ENCODE measurements at regions not wholly inside any gene's neighbourhood (a gene's known extent, or its start where the extent isn't known, plus 50 kb on each side); places are given as distances from the start of the nearest gene placed in this dataset.

GRCh38 chr15:54829821-54830220, 366.9 kb downstream of the RSL24D1 start:
- TF ChIP-seq CTCF (IDR thresholded peaks at IDR 0.05) = no peak
- ATAC-seq (no peak), DNase-seq (no peak)
- Histone ChIP-seq H3K27ac (no peak overlapping the region), H3K4me3 (no peak overlapping the region), H3K27me3 (no peaks in the 10 kb centered on the region), H3K36me3 (no peaks in the 10 kb centered on the region), H3K4me1 (no peaks in the 10 kb centered on the region), H3K9me3 (peaks cover 0 to 7% of the 10 kb centered on the region in 2 donors)
- intact Hi-C loops (cut with DNase I) = no loop called here

- Histone ChIP-seq H3K9me3 (peaks cover 0 to 15% of the 10 kb centered on the region in 2 donors), H3K4me1 (no peaks in the 10 kb centered on the region), H3K27me3 (no peaks in the 10 kb centered on the region), H3K4me3 (no peak overlapping the region), H3K36me3 (no peaks in the 10 kb centered on the region), H3K27ac (no peak overlapping the region)
- no peak for TF ChIP-seq CTCF (IDR thresholded peaks at IDR 0.05)
- intact Hi-C loops (cut with DNase I) = no loop called here
- DNase-seq = no peak
- no peak for ATAC-seq
Measured at GRCh38 chr15:54820811-54821210, 375.9 kb downstream of the RSL24D1 start.

GRCh38 chr15:54820098-54820497, 376.6 kb downstream of the RSL24D1 start:
- Histone ChIP-seq H3K27me3 (no peaks in the 10 kb centered on the region), H3K27ac (no peak overlapping the region), H3K9me3 (peaks cover 0 to 11% of the 10 kb centered on the region in 2 donors), H3K4me1 (no peaks in the 10 kb centered on the region), H3K4me3 (no peak overlapping the region), H3K36me3 (no peaks in the 10 kb centered on the region)
- TF ChIP-seq CTCF (IDR thresholded peaks at IDR 0.05) = no peak
- intact Hi-C loops (cut with DNase I) = no loop called here
- DNase-seq = no peak
- ATAC-seq = no peak

- ATAC-seq = no peak
Measured at GRCh38 chr15:54816401-54816800, 380.3 kb downstream of the RSL24D1 start.

GRCh38 chr15:54815556-54815955, 381.2 kb downstream of the RSL24D1 start:
- Histone ChIP-seq H3K27ac (no peak overlapping the region), H3K4me3 (no peak overlapping the region), H3K27me3 (no peaks in the 10 kb centered on the region), H3K36me3 (no peaks in the 10 kb centered on the region), H3K4me1 (no peaks in the 10 kb centered on the region), H3K9me3 (peaks cover 0 to 10% of the 10 kb centered on the region in 2 donors)
- ATAC-seq (no peak), DNase-seq (no peak)
- intact Hi-C loops (cut with DNase I) = no loop called here
- no peak for TF ChIP-seq CTCF (IDR thresholded peaks at IDR 0.05)

More at GRCh38 chr15:54816401-54816800, 380.3 kb downstream of the RSL24D1 start:
- no peak overlapping the region for H3K27ac ChIP-seq
- no peak for TF ChIP-seq CTCF (IDR thresholded peaks at IDR 0.05)
- no peak overlapping the region for H3K4me3 ChIP-seq
- peaks cover 0 to 10% of the 10 kb centered on the region in 2 donors for H3K9me3 ChIP-seq
- H3K4me1 ChIP-seq = no peaks in the 10 kb centered on the region
- intact Hi-C loops (cut with DNase I) = no loop called here
- no peaks in the 10 kb centered on the region for H3K36me3 ChIP-seq
- H3K27me3 ChIP-seq = no peaks in the 10 kb centered on the region
- no peak for DNase-seq
